Cardiac muscle cell (in vitro differentiated cells and primary cell): ENCODE measurements at regions not wholly inside any gene's neighbourhood (a gene's known extent, or its start where the extent isn't known, plus 50 kb on each side); places are given as distances from the start of the nearest gene placed in this dataset.

ENCODE experiments used
- DNase-seq, 2 donors: peaks; one replicate each; pipeline versions ENCODE4 v3.0.0 to v3.0.0-alpha.2; 2010 to 2017; ENCODE audit warnings: low read depth in 1 of 2, low spot score in 1 of 2
- H3K27ac ChIP-seq: fragments of 200-600 bp; sonication (generic); 2 replicates; pipeline ENCODE4 v1.5.1; 2016
- H3K27me3 ChIP-seq: fragments of 200-600 bp; sonication (generic); 2 replicates; pipeline ENCODE4 v1.6.0; 2016; ENCODE audit warnings: control low read depth
- H3K36me3 ChIP-seq: fragments of 200-600 bp; sonication (generic); 2 replicates; pipeline ENCODE4 v1.5.1; 2016; ENCODE audit warnings: control low read depth
- H3K4me1 ChIP-seq: fragments of 200-600 bp; sonication (generic); 2 replicates; pipeline ENCODE4 v1.8.1; 2017; ENCODE audit warnings: low read depth, mild to moderate bottlenecking, mixed run types
- H3K4me3 ChIP-seq: fragments of 200-600 bp; sonication (generic); 2 replicates; pipeline ENCODE4 v1.5.1; 2016; ENCODE audit warnings: mild to moderate bottlenecking
- H3K9me3 ChIP-seq: fragments of 200-600 bp; sonication (generic); 2 replicates; pipeline ENCODE4 v1.5.1; 2017; ENCODE audit warnings: low read depth, mild to moderate bottlenecking, control low read depth
- CTCF ChIP-seq: IDR thresholded peaks from 2 replicates; pipeline ENCODE4 v1.5.1; 2012; ENCODE audit warnings: low read depth, mild to moderate bottlenecking, low read length

GRCh38 chr4:135268369-135268768 is 1066.8 kb upstream of the PABPC4L start:
- no peak for TF ChIP-seq CTCF
- Histone ChIP-seq H3K4me3 (no peak overlapping the region), H3K36me3 (no peaks in the 10 kb centered on the region), H3K4me1 (no peaks in the 10 kb centered on the region), H3K9me3 (no peaks in the 10 kb centered on the region), H3K27me3 (no peaks in the 10 kb centered on the region), H3K27ac (no peak overlapping the region)
- no peak for DNase-seq

GRCh38 chr4:135267148-135267865 is 1065.7 kb upstream of the PABPC4L start:
- no peak for TF ChIP-seq CTCF
- DNase-seq, result no peak

GRCh38 chr4:135256111-135256510 is 1054.5 kb upstream of the PABPC4L start:
- DNase-seq, result no peak
- Histone ChIP-seq H3K4me1 (no peaks in the 10 kb centered on the region), H3K9me3 (no peaks in the 10 kb centered on the region), H3K4me3 (no peak overlapping the region), H3K27ac (no peak overlapping the region), H3K27me3 (no peaks in the 10 kb centered on the region), H3K36me3 (no peaks in the 10 kb centered on the region)
- TF ChIP-seq CTCF, result no peak

More at GRCh38 chr4:135267148-135267865, 1065.7 kb upstream of the PABPC4L start:
- Histone ChIP-seq H3K4me1 (no peaks in the 10 kb centered on the region), H3K36me3 (no peaks in the 10 kb centered on the region), H3K4me3 (no peak overlapping the region), H3K9me3 (no peaks in the 10 kb centered on the region), H3K27me3 (no peaks in the 10 kb centered on the region), H3K27ac (no peak overlapping the region)

GRCh38 chr4:135250040-135250439 is 1048.5 kb upstream of the PABPC4L start:
- Histone ChIP-seq H3K4me1 (peaks cover 5% of the 10 kb centered on the region), H3K27me3 (no peaks in the 10 kb centered on the region), H3K36me3 (no peaks in the 10 kb centered on the region), H3K9me3 (no peaks in the 10 kb centered on the region), H3K4me3 (no peak overlapping the region), H3K27ac (no peak overlapping the region)
- TF ChIP-seq CTCF, result no peak
- no peak for DNase-seq

- Histone ChIP-seq H3K27me3 (no peaks in the 10 kb centered on the region), H3K27ac (no peak overlapping the region), H3K4me3 (no peak overlapping the region), H3K4me1 (peaks cover 7% of the 10 kb centered on the region), H3K9me3 (no peaks in the 10 kb centered on the region), H3K36me3 (no peaks in the 10 kb centered on the region)
- DNase-seq, result no peak
- TF ChIP-seq CTCF, result no peak
These were observed 1047.4 kb upstream of the PABPC4L start for GRCh38 chr4:135249024-135249423.

GRCh38 chr4:135244696-135245095 is 1043.1 kb upstream of the PABPC4L start:
- Histone ChIP-seq H3K4me3 (no peak overlapping the region), H3K9me3 (no peaks in the 10 kb centered on the region), H3K27ac (no peak overlapping the region), H3K27me3 (no peaks in the 10 kb centered on the region), H3K4me1 (peaks cover 7% of the 10 kb centered on the region), H3K36me3 (no peaks in the 10 kb centered on the region)
- no peak for TF ChIP-seq CTCF
- DNase-seq, result no peak
